ENCODE measurements at regions not wholly inside any gene's neighbourhood (a gene's known extent, or its start where the extent isn't known, plus 50 kb on each side); places are given as distances from the start of the nearest gene placed in this dataset.

- DNase-seq (ENCODE audit: low spot score): no peak
- TF ChIP-seq, protein P1, sequence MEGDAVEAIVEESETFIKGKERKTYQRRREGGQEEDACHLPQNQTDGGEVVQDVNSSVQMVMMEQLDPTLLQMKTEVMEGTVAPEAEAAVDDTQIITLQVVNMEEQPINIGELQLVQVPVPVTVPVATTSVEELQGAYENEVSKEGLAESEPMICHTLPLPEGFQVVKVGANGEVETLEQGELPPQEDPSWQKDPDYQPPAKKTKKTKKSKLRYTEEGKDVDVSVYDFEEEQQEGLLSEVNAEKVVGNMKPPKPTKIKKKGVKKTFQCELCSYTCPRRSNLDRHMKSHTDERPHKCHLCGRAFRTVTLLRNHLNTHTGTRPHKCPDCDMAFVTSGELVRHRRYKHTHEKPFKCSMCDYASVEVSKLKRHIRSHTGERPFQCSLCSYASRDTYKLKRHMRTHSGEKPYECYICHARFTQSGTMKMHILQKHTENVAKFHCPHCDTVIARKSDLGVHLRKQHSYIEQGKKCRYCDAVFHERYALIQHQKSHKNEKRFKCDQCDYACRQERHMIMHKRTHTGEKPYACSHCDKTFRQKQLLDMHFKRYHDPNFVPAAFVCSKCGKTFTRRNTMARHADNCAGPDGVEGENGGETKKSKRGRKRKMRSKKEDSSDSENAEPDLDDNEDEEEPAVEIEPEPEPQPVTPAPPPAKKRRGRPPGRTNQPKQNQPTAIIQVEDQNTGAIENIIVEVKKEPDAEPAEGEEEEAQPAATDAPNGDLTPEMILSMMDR (IDR thresholded peaks at IDR 0.05; ENCODE audit: extremely low read depth, insufficient read depth, missing control alignments): no peak
- in situ Hi-C loops (cut with MboI; ENCODE audit: low pct_unique_long_range_greater_than_20kb, low sequenced_read_pairs, unreplicated experiment): no loop called here
These were observed 121.1 kb upstream of the ZEB1 start for GRCh38 chr10:31197886-31198285.

GRCh38 chr10:31204090-31204489 is 114.9 kb upstream of the ZEB1 start:
- TF ChIP-seq, protein P1 (IDR thresholded peaks at IDR 0.05; ENCODE audit: extremely low read depth, insufficient read depth, missing control alignments): no peak
- DNase-seq (ENCODE audit: low spot score): no peak
- in situ Hi-C loops (cut with MboI; ENCODE audit: low pct_unique_long_range_greater_than_20kb, low sequenced_read_pairs, unreplicated experiment): no loop called here

DNA sequence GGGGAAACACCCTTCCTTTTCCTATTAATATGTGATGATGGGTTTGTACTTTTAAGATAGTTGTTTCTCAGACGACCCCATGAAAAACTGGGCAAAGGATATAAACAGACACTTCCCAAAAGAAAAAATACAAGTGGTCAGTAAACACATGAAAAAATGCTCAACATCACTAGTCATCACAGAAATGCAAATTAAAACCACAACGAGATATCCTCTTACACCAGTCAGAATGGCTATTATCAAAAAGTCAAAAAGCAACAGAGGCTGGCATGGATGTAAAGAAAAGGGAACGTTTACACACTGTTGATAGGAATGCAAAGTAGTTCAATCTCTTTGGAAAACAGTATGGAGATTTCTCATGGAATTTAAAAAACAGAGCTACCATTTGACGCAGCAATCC is 111.4 kb upstream of the ZEB1 start:
- TF ChIP-seq, protein P1 (IDR thresholded peaks at IDR 0.05; ENCODE audit: extremely low read depth, insufficient read depth, missing control alignments): no peak
- in situ Hi-C loops (cut with MboI; ENCODE audit: low pct_unique_long_range_greater_than_20kb, low sequenced_read_pairs, unreplicated experiment): no loop called here
- DNase-seq (ENCODE audit: low spot score): no peak

DNA sequence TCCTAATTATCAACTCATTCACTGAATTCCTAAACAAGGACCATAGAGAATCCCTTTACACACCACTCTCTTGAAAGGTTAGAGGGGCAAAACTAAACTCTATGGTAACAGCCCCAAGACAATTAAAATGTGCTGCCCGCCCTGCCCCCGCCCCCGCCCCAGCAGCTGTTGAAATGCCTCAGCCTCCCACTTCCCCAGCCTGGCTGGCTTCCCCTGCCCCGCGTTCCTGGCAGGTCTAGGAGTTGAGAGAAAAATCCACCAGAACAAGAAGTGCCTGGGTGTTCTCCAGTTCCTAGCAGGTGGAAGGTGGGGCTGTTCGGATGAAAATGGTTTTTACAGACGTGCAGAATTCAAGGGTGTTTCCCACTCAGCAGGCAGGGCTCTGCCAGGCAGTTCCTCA is 109.5 kb upstream of the ZEB1 start:
- TF ChIP-seq, protein P1 (IDR thresholded peaks at IDR 0.05; ENCODE audit: extremely low read depth, insufficient read depth, missing control alignments): no peak
- in situ Hi-C loops (cut with MboI; ENCODE audit: low pct_unique_long_range_greater_than_20kb, low sequenced_read_pairs, unreplicated experiment): no loop called here
- DNase-seq (ENCODE audit: low spot score): no peak

DNA sequence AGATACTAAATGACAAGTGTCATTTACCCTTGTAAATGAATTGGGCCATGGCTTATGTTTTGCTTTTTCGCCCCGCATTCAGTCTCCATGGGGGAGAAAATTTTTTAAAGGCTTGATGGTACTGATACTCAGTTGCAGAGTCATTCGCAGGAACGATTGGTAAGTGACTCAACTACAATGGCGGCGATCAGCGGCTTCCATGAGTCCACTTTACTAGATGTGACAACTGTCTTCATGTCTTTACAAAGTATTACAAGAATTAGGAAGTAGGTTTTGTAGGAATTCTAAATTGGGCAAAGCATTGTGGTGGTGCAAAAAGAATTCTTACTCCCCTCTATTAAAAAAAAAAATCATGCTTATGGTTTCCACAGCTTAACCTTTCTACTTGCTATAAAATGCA is 108.8 kb upstream of the ZEB1 start:
- no peak for DNase-seq (ENCODE audit: low spot score)
- TF ChIP-seq, protein P1 (IDR thresholded peaks at IDR 0.05; ENCODE audit: extremely low read depth, insufficient read depth, missing control alignments): no peak
- in situ Hi-C loops (cut with MboI; ENCODE audit: low pct_unique_long_range_greater_than_20kb, low sequenced_read_pairs, unreplicated experiment): no loop called here

DNA sequence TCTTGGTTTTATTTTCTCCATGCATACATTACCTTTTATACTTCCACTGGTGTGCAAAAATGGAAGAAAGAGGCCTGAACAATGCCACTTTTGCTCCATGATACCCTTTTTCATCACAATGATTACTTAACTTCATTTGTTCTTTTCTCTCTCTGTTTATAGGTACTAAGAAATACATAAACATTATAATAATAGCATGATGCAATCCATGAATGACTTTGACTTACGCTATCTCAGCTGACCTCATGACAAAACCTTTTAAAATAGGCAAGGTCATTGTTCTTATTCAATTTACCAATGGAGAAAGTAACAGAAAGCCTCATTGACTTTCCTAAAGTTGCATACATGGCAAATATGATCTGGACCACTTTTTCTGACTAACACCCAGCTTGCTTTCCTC is 105.1 kb upstream of the ZEB1 start:
- in situ Hi-C loops (cut with MboI; ENCODE audit: low pct_unique_long_range_greater_than_20kb, low sequenced_read_pairs, unreplicated experiment): no loop called here
- TF ChIP-seq, protein P1 (IDR thresholded peaks at IDR 0.05; ENCODE audit: extremely low read depth, insufficient read depth, missing control alignments): no peak
- no peak for DNase-seq (ENCODE audit: low spot score)

DNA sequence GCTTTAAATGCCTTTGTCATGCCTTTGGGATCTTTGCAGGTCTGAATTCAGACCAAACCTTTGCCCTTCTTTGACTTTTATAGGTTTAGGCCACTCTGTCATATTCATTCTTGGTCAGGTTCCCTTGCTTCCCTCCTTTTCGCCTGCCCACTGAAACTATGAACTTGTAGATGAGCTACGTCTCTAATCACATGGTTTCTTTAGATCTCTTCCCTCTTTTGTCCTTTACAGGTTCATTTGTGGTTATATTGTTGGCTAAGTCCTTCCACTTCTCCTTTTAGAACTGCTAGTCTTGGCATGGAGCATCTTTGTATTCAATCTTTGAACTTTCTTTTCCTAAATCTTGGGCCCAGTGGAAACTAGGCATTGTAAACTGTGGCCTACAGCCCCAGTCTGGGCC is 104.0 kb upstream of the ZEB1 start:
- in situ Hi-C loops (cut with MboI; ENCODE audit: low pct_unique_long_range_greater_than_20kb, low sequenced_read_pairs, unreplicated experiment): no loop called here
- TF ChIP-seq, protein P1 (IDR thresholded peaks at IDR 0.05; ENCODE audit: extremely low read depth, insufficient read depth, missing control alignments): no peak
- DNase-seq (ENCODE audit: low spot score): no peak

Data from GM13977 (cell line).